ENCODE measurements at regions not wholly inside any gene's neighbourhood (a gene's known extent, or its start where the extent isn't known, plus 50 kb on each side); places are given as distances from the start of the nearest gene placed in this dataset.

DNA sequence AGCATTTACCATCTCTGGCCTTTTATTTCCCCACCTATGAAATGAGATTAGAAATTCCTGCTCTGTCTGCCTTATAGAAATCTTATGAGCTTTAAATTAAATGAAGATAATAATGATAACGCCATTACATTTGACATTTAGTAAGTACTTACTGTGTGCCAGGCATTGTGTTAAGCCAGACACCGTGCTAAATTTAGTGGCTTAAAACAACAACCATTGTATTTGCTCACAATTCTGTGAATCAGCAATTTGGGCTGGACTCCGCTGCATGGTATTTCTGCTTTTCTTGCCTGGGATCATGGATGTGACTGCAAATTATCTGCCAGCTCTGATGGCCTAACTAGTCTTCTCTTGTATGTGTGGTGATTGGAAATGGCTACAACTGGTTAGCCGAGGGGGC lies 56.4 kb upstream of the CCDC6 start:
- DNase-seq (ENCODE audit: low spot score) (no peak), ATAC-seq (no peak)
- Mint-ChIP-seq H3K4me1 (peaks cover 26% of the 10 kb centered on the region), H3K27me3 (ENCODE audit: insufficient read depth, low read depth, poor library complexity) (peaks cover 2% of the 10 kb centered on the region), H3K9me3 (no peaks in the 10 kb centered on the region; the same call in 2 of the 3 replicates), H3K27ac (no peak overlapping the region), H3K36me3 (ENCODE audit: low read depth) (no peaks in the 10 kb centered on the region), H3K4me3 (no peak overlapping the region)
- no peaks in the 10 kb centered on the region for H4K20me1 ChIP-seq (replicated peaks; ENCODE audit: insufficient read depth)
- no peak overlapping the region for H3K4me2 ChIP-seq
- no peaks in the 10 kb centered on the region for H3K36me3 ChIP-seq (ENCODE audit: insufficient read depth)
- TF ChIP-seq NANOG (IDR thresholded peaks at IDR 0.05; ENCODE audit: borderline replicate concordance) (no peak), EZH2 (IDR thresholded peaks at IDR 0.05; ENCODE audit: low read depth, unreplicated experiment) (no peak), STAT1 (IDR thresholded peaks at IDR 0.05; ENCODE audit: unreplicated experiment) (no peak)
- no peak overlapping the region for H3K4me3 ChIP-seq
- 0 out of 2 replicates have a peak, but pooled peaks cover 3% of the 10 kb centered on the region for H3K9me2 ChIP-seq (ENCODE audit: insufficient read depth)
- H3F3A ChIP-seq (replicated peaks; ENCODE audit: low read depth), result no peaks in the 10 kb centered on the region
- no peak overlapping the region for H3K27ac ChIP-seq (ENCODE audit: low read depth)
- H3K79me2 ChIP-seq (replicated peaks; ENCODE audit: insufficient read depth), result no peaks in the 10 kb centered on the region
- peak overlapping the region; percentile 29; the same call in 1 of the 2 replicates for H2AFZ ChIP-seq
- peaks cover 17% of the 10 kb centered on the region; the same call in 1 of the 2 replicates for H3K4me1 ChIP-seq (ENCODE audit: insufficient read depth)
- H3K27me3 ChIP-seq (ENCODE audit: insufficient read depth), result no peaks in the 10 kb centered on the region

DNA sequence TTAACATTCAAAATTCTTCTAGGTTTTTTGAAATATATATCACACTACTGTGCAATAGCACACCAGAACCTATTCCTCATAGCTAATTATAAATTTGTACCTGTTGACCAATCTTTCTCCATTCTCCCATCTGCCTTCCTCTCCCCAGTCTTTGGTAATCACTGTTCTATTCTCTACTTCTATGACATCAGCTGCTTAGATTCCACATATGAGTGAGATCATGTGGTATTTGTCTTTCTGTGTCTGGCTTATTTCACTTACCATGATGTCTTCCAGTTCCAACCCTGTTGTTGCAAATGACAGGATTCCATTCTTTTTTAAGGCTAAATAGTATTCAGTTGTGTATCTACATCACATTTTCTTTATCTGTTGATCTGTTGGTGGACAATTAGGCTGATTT lies 54.4 kb upstream of the CCDC6 start:
- no peak overlapping the region for H3K27ac Mint-ChIP-seq

More for the DNA sequence above, 54.4 kb upstream of the CCDC6 start:
- Histone ChIP-seq H3K79me2 (replicated peaks; ENCODE audit: insufficient read depth) (no peaks in the 10 kb centered on the region), H2AFZ (no peak overlapping the region), H3K27me3 (ENCODE audit: insufficient read depth) (no peaks in the 10 kb centered on the region), H3K4me2 (no peak overlapping the region), H3K9me2 (ENCODE audit: insufficient read depth) (0 out of 2 replicates have a peak, but pooled peaks cover 3% of the 10 kb centered on the region), H3K27ac (ENCODE audit: low read depth) (no peak overlapping the region), H4K20me1 (replicated peaks; ENCODE audit: insufficient read depth) (no peaks in the 10 kb centered on the region), H3K4me1 (ENCODE audit: insufficient read depth) (0 out of 2 replicates have a peak, but pooled peaks cover 2% of the 10 kb centered on the region), H3K4me3 (no peak overlapping the region), H3F3A (replicated peaks; ENCODE audit: low read depth) (no peaks in the 10 kb centered on the region), H3K36me3 (ENCODE audit: insufficient read depth) (no peaks in the 10 kb centered on the region)
- no peaks in the 10 kb centered on the region for H3K36me3 Mint-ChIP-seq (ENCODE audit: low read depth)
- ATAC-seq (no peak), DNase-seq (ENCODE audit: low spot score) (no peak)
- no peaks in the 10 kb centered on the region for H3K9me3 Mint-ChIP-seq
- TF ChIP-seq, protein P1, sequence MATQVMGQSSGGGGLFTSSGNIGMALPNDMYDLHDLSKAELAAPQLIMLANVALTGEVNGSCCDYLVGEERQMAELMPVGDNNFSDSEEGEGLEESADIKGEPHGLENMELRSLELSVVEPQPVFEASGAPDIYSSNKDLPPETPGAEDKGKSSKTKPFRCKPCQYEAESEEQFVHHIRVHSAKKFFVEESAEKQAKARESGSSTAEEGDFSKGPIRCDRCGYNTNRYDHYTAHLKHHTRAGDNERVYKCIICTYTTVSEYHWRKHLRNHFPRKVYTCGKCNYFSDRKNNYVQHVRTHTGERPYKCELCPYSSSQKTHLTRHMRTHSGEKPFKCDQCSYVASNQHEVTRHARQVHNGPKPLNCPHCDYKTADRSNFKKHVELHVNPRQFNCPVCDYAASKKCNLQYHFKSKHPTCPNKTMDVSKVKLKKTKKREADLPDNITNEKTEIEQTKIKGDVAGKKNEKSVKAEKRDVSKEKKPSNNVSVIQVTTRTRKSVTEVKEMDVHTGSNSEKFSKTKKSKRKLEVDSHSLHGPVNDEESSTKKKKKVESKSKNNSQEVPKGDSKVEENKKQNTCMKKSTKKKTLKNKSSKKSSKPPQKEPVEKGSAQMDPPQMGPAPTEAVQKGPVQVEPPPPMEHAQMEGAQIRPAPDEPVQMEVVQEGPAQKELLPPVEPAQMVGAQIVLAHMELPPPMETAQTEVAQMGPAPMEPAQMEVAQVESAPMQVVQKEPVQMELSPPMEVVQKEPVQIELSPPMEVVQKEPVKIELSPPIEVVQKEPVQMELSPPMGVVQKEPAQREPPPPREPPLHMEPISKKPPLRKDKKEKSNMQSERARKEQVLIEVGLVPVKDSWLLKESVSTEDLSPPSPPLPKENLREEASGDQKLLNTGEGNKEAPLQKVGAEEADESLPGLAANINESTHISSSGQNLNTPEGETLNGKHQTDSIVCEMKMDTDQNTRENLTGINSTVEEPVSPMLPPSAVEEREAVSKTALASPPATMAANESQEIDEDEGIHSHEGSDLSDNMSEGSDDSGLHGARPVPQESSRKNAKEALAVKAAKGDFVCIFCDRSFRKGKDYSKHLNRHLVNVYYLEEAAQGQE (IDR thresholded peaks at IDR 0.05; ENCODE audit: unreplicated experiment), result no peak
- TF ChIP-seq, protein P2, sequence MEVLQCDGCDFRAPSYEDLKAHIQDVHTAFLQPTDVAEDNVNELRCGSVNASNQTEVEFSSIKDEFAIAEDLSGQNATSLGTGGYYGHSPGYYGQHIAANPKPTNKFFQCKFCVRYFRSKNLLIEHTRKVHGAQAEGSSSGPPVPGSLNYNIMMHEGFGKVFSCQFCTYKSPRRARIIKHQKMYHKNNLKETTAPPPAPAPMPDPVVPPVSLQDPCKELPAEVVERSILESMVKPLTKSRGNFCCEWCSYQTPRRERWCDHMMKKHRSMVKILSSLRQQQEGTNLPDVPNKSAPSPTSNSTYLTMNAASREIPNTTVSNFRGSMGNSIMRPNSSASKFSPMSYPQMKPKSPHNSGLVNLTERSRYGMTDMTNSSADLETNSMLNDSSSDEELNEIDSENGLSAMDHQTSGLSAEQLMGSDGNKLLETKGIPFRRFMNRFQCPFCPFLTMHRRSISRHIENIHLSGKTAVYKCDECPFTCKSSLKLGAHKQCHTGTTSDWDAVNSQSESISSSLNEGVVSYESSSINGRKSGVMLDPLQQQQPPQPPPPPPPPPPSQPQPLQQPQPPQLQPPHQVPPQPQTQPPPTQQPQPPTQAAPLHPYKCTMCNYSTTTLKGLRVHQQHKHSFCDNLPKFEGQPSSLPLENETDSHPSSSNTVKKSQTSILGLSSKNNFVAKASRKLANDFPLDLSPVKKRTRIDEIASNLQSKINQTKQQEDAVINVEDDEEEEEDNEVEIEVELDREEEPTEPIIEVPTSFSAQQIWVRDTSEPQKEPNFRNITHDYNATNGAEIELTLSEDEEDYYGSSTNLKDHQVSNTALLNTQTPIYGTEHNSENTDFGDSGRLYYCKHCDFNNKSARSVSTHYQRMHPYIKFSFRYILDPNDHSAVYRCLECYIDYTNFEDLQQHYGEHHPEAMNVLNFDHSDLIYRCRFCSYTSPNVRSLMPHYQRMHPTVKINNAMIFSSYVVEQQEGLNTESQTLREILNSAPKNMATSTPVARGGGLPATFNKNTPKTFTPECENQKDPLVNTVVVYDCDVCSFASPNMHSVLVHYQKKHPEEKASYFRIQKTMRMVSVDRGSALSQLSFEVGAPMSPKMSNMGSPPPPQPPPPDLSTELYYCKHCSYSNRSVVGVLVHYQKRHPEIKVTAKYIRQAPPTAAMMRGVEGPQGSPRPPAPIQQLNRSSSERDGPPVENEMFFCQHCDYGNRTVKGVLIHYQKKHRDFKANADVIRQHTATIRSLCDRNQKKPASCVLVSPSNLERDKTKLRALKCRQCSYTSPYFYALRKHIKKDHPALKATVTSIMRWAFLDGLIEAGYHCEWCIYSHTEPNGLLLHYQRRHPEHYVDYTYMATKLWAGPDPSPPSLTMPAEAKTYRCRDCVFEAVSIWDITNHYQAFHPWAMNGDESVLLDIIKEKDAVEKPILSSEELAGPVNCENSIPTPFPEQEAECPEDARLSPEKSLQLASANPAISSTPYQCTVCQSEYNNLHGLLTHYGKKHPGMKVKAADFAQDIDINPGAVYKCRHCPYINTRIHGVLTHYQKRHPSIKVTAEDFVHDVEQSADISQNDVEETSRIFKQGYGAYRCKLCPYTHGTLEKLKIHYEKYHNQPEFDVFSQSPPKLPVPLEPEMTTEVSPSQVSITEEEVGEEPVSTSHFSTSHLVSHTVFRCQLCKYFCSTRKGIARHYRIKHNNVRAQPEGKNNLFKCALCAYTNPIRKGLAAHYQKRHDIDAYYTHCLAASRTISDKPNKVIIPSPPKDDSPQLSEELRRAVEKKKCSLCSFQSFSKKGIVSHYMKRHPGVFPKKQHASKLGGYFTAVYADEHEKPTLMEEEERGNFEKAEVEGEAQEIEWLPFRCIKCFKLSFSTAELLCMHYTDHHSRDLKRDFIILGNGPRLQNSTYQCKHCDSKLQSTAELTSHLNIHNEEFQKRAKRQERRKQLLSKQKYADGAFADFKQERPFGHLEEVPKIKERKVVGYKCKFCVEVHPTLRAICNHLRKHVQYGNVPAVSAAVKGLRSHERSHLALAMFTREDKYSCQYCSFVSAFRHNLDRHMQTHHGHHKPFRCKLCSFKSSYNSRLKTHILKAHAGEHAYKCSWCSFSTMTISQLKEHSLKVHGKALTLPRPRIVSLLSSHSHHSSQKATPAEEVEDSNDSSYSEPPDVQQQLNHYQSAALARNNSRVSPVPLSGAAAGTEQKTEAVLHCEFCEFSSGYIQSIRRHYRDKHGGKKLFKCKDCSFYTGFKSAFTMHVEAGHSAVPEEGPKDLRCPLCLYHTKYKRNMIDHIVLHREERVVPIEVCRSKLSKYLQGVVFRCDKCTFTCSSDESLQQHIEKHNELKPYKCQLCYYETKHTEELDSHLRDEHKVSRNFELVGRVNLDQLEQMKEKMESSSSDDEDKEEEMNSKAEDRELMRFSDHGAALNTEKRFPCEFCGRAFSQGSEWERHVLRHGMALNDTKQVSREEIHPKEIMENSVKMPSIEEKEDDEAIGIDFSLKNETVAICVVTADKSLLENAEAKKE (CRISPR knock-in tag; IDR thresholded peaks at IDR 0.05), result no peak
- no peak for TF ChIP-seq EZH2 (IDR thresholded peaks at IDR 0.05; ENCODE audit: low read depth, unreplicated experiment)
- TF ChIP-seq ZNF331 (CRISPR knock-in tag; IDR thresholded peaks at IDR 0.05; ENCODE audit: low read depth), result no peak
- TF ChIP-seq NANOG (IDR thresholded peaks at IDR 0.05; ENCODE audit: borderline replicate concordance), result no peak
- TF ChIP-seq EZH2phosphoT487 (IDR thresholded peaks at IDR 0.05; ENCODE audit: unreplicated experiment), result no peak
- H3K27me3 Mint-ChIP-seq (ENCODE audit: insufficient read depth, low read depth, poor library complexity), result peaks cover under 1% of the 10 kb centered on the region
- peaks cover 12% of the 10 kb centered on the region for H3K4me1 Mint-ChIP-seq
- H3K4me3 Mint-ChIP-seq, result no peak overlapping the region

Data from GM23338 (cell line).